IMR-90 (cell line): ENCODE measurements at regions not wholly inside any gene's neighbourhood (a gene's known extent, or its start where the extent isn't known, plus 50 kb on each side); places are given as distances from the start of the nearest gene placed in this dataset.

ENCODE experiments used
- ATAC-seq: fragments of 200-7000 bp; cut with Tn5 transposase; 2 replicates; pipeline ENCODE4 v1.9.1; 2020; ENCODE audit warnings: low read depth, mild to moderate bottlenecking, moderate library complexity
- BruUV-seq: library from RNA; stranded (reverse); fragments of 400-500 nt; replicated peaks from 2 replicates; lab custom pipeline; 2021; lab: Mats Ljungman, UMichigan
- CTCF ChIA-PET: fragments of 300-600 bp; formaldehyde crosslinking; extraction: SDS; loops from one replicate; lab custom pipeline; 2021; ENCODE audit warnings: antibody characterized with exemption; lab: Yijun Ruan, JAX
- POLR2A ChIA-PET: fragments of 300-600 bp; sonication (Branson Sonifier 250); formaldehyde crosslinking; loops from one replicate; lab custom pipeline; 2022; ENCODE audit warnings: antibody characterized with exemption; ENCODE audit not compliant: unreplicated experiment; lab: Charles Lee
- DNase-seq: peaks from one replicate; pipeline ENCODE4 v3.0.0; 2013
- H2AFZ ChIP-seq: replicated peaks from 2 replicates; pipeline ENCODE3; 2013; ENCODE audit warnings: low read length, mild to moderate bottlenecking; ENCODE audit not compliant: poor library complexity
- H2AK5ac ChIP-seq: 2 replicates; pipeline ENCODE4 v1.6.1; 2013; ENCODE audit warnings: low read depth, low read length, inconsistent platforms
- H2AK9ac ChIP-seq: replicated peaks from 2 replicates; pipeline ENCODE3; 2013; ENCODE audit warnings: mild to moderate bottlenecking, low read depth, low read length, moderate library complexity; ENCODE audit not compliant: poor library complexity
- H2BK120ac ChIP-seq: 2 replicates; pipeline ENCODE4 v1.6.1; 2013; ENCODE audit warnings: low read depth, low read length, inconsistent platforms
- H2BK15ac ChIP-seq: 3 replicates; pipeline ENCODE4 v1.6.1; 2013; ENCODE audit warnings: low read depth, low read length, inconsistent platforms
- H2BK20ac ChIP-seq: 2 replicates; pipeline ENCODE4 v1.6.1; 2013; ENCODE audit warnings: low read depth, mild to moderate bottlenecking, inconsistent platforms, low read length, moderate library complexity
- H2BK5ac ChIP-seq: 2 replicates; pipeline ENCODE4 v1.6.1; 2013; ENCODE audit warnings: mild to moderate bottlenecking, low read depth, low read length, inconsistent platforms; ENCODE audit not compliant: poor library complexity, severe bottlenecking
- H3K14ac ChIP-seq: replicated peaks from 2 replicates; pipeline ENCODE4 v1.6.1; 2013; ENCODE audit warnings: low read depth, low read length, inconsistent platforms
- H3K18ac ChIP-seq: 2 replicates; pipeline ENCODE4 v1.6.1; 2013; ENCODE audit warnings: low read depth, low read length, control low read depth
- H3K23ac ChIP-seq: 2 replicates; pipeline ENCODE4 v1.6.1; 2013; ENCODE audit warnings: low read depth, low read length, inconsistent platforms
- H3K27ac ChIP-seq: 2 replicates; pipeline ENCODE4 v1.5.1; 2013; ENCODE audit warnings: mild to moderate bottlenecking, control low read depth, low read length; ENCODE audit not compliant: insufficient read depth
- H3K27me3 ChIP-seq: 2 replicates; pipeline ENCODE4 v1.6.1; 2013; ENCODE audit warnings: low read length; ENCODE audit not compliant: control insufficient read depth, insufficient read depth
- H3K36me3 ChIP-seq: 2 replicates; pipeline ENCODE4 v1.6.1; 2013; ENCODE audit warnings: low read length, mixed read lengths; ENCODE audit not compliant: control insufficient read depth, insufficient read depth
- H3K4ac ChIP-seq: 2 replicates; pipeline ENCODE4 v1.6.1; 2013; ENCODE audit warnings: low read depth, low read length, inconsistent platforms
- H3K4me1 ChIP-seq: 2 replicates; pipeline ENCODE4 v1.6.1; 2013; ENCODE audit warnings: low read length, mixed read lengths; ENCODE audit not compliant: control insufficient read depth, insufficient read depth
- H3K4me2 ChIP-seq: 2 replicates; pipeline ENCODE4 v1.6.1; 2013; ENCODE audit warnings: low read depth, mild to moderate bottlenecking, control low read depth, low read length, moderate library complexity
- H3K4me3 ChIP-seq: 2 replicates; pipeline ENCODE4 v1.5.1; 2013; ENCODE audit warnings: low read depth, mild to moderate bottlenecking, control low read depth, low read length, moderate library complexity; ENCODE audit not compliant: insufficient read depth
- H3K56ac ChIP-seq: 2 replicates; pipeline ENCODE4 v1.6.1; 2013; ENCODE audit warnings: low read length, inconsistent platforms; ENCODE audit not compliant: insufficient read depth; ENCODE audit errors: extremely low read depth
- H3K79me1 ChIP-seq, 2 experiments: 2 replicates each; pipeline ENCODE4 v1.6.1; 2013; ENCODE audit warnings: low read length in 2 of 2, inconsistent platforms in 1 of 2, low read depth in 1 of 2
- H3K9ac ChIP-seq: 2 replicates; pipeline ENCODE4 v1.6.1; 2013; ENCODE audit warnings: low read depth, low read length, control low read depth
- H3K9me1 ChIP-seq: 2 replicates; pipeline ENCODE4 v1.6.1; 2013; ENCODE audit warnings: low read length, inconsistent platforms; ENCODE audit not compliant: insufficient read depth
- H3K9me3 ChIP-seq: 2 replicates; pipeline ENCODE4 v1.6.1; 2013; ENCODE audit warnings: low read length; ENCODE audit not compliant: control insufficient read depth, insufficient read depth
- H4K20me1 ChIP-seq: 2 replicates; pipeline ENCODE4 v1.6.1; 2013; ENCODE audit warnings: low read length, inconsistent platforms; ENCODE audit not compliant: insufficient read depth
- H4K5ac ChIP-seq: 2 replicates; pipeline ENCODE4 v1.6.1; 2013; ENCODE audit warnings: mild to moderate bottlenecking, low read depth, low read length, control low read depth
- H4K8ac ChIP-seq, 2 experiments: 2 replicates each; pipeline ENCODE4 v1.6.1; 2013; ENCODE audit warnings: low read depth in 2 of 2, low read length in 2 of 2, control low read depth in 1 of 2, inconsistent platforms in 1 of 2
- H4K91ac ChIP-seq: 2 replicates; pipeline ENCODE4 v1.6.1; 2013; ENCODE audit warnings: low read depth, low read length, inconsistent platforms; ENCODE audit not compliant: insufficient read depth
- CEBPB ChIP-seq: IDR thresholded peaks from 2 replicates; pipeline ENCODE4 v1.6.1; 2012; ENCODE audit warnings: low read depth, low read length, improper control_type of control experiment
- CHD1 ChIP-seq: IDR thresholded peaks from 2 replicates; pipeline ENCODE4 v1.6.1; 2012; ENCODE audit warnings: low read depth, low read length, improper control_type of control experiment
- RFX5 ChIP-seq: IDR thresholded peaks from 2 replicates; pipeline ENCODE4 v1.8.0; 2012; ENCODE audit warnings: low read depth, mild to moderate bottlenecking, low read length, moderate library complexity
- SMC3 ChIP-seq: fragments of 150-350 bp; IDR thresholded peaks from 2 replicates; pipeline ENCODE4 v1.6.1; 2016; ENCODE audit warnings: low read depth, mild to moderate bottlenecking, antibody characterized with exemption, low read length, moderate library complexity
- dilution Hi-C: fragments of 300-500 bp; cut with HindIII; formaldehyde crosslinking; loops from one replicate; pipeline ENCODE4 v1.14.3; 2018; ENCODE audit warnings: low sequenced_read_pairs; ENCODE audit not compliant: unreplicated experiment
- in situ Hi-C: fragments of 300-500 bp; cut with MboI; formaldehyde crosslinking; loops from 3 replicates; pipeline ENCODE4 v1.14.3; 2019; ENCODE audit warnings: low sequenced_read_pairs, inconsistent platforms, mixed read lengths
- intact Hi-C: fragments of 100-400 bp; cut with micrococcal nuclease; formaldehyde crosslinking; loops from 2 replicates; pipeline ENCODE4 v1.10.0; 2022

GRCh38 chr4:44071959-44072955, 376.4 kb downstream of the KCTD8 start (continued):
- no peak for TF ChIP-seq RFX5

- H2AFZ ChIP-seq, result no peak overlapping the region
- H3K4me3 ChIP-seq, result no peak overlapping the region
- H3K27me3 ChIP-seq, result no peaks in the 10 kb centered on the region
- H3K4me2 ChIP-seq, result no peak overlapping the region
- no peak overlapping the region for H4K8ac ChIP-seq
- DNase-seq (no peak), ATAC-seq (no peak)
- TF ChIP-seq CEBPB, result no peak
- no peak for TF ChIP-seq SMC3
- no peak for TF ChIP-seq CHD1
- no peak for TF ChIP-seq RFX5
- CTCF ChIA-PET, result no interaction called here
- no peak overlapping the region for H3K14ac ChIP-seq
- H3K23ac ChIP-seq, result no peak overlapping the region
- no peak overlapping the region for H2BK5ac ChIP-seq
- no peak overlapping the region for H2BK120ac ChIP-seq
- no peak overlapping the region for H3K56ac ChIP-seq
- no peaks in the 10 kb centered on the region for H3K9me3 ChIP-seq
- in situ Hi-C loops (no loop called here), intact Hi-C loops (loop anchor here (10.0 kb wide), 1 partner anchor 188 kb away; no protein-coding TSS in a partner anchor), dilution Hi-C loops (no loop called here)
- no peak overlapping the region for H2BK15ac ChIP-seq
- H3K36me3 ChIP-seq, result no peaks in the 10 kb centered on the region
- H2AK5ac ChIP-seq, result no peak overlapping the region
- POLR2A ChIA-PET, result no interaction called here
- H3K27ac ChIP-seq, result no peak overlapping the region
- H2BK20ac ChIP-seq, result no peak overlapping the region
- no peak overlapping the region for H4K5ac ChIP-seq
- no peak overlapping the region for H3K18ac ChIP-seq
- no TSS peak for BruUV-seq
- no peak overlapping the region for H3K4ac ChIP-seq
- H4K20me1 ChIP-seq, result no peaks in the 10 kb centered on the region
- H3K9ac ChIP-seq, result no peak overlapping the region
- no peaks in the 10 kb centered on the region for H3K79me1 ChIP-seq
- H2AK9ac ChIP-seq, result no peak overlapping the region
- no peaks in the 10 kb centered on the region for H3K9me1 ChIP-seq
- no peaks in the 10 kb centered on the region for H3K4me1 ChIP-seq
- H4K91ac ChIP-seq, result no peak overlapping the region
Observed at GRCh38 chr4:44086753-44087152, 361.9 kb downstream of the KCTD8 start.
